NOMO-1 treated with dmso at 0.1 percent for 144 hours (cell line): ENCODE measurements at regions not wholly inside any gene's neighbourhood (a gene's known extent, or its start where the extent isn't known, plus 50 kb on each side); places are given as distances from the start of the nearest gene placed in this dataset.
"Not testable (repeated sequence)": the region's sequence is repeated elsewhere in the genome, so short reads cannot be mapped to it uniquely, and the experiment has no call there.

Source experiments
- DNase-seq: peaks from one replicate; lab custom pipeline; 2025; ENCODE audit not compliant: unreplicated experiment; lab: John Stamatoyannopoulos, UW

- not testable (repeated sequence) for DNase-seq
These were observed 144.2 kb upstream of the XIRP2 start for GRCh38 chr2:166744117-166744516.

- not testable (repeated sequence) for DNase-seq
These were observed 144.8 kb upstream of the XIRP2 start for GRCh38 chr2:166743482-166743881.

- peak; percentile 39 for DNase-seq
These were observed 161.2 kb upstream of the XIRP2 start for GRCh38 chr2:166727095-166727494.

- no peak for DNase-seq
These were observed 162.1 kb upstream of the XIRP2 start for GRCh38 chr2:166725927-166726924.

GRCh38 chr2:166716968-166717367 is 171.3 kb upstream of the XIRP2 start:
- no peak for DNase-seq

- DNase-seq, result no peak
These were observed 188.2 kb upstream of the XIRP2 start for GRCh38 chr2:166700079-166700478.

GRCh38 chr2:166695154-166695553 is 193.1 kb upstream of the XIRP2 start:
- DNase-seq, result no peak

- not testable (repeated sequence) for DNase-seq
These were observed 192.0 kb upstream of the SCN7A start for GRCh38 chr2:166686057-166686456.

- no peak for DNase-seq
These were observed 183.9 kb upstream of the SCN7A start for GRCh38 chr2:166677996-166678395.

GRCh38 chr2:166676716-166677115 is 182.7 kb upstream of the SCN7A start:
- no peak for DNase-seq

- no peak for DNase-seq
These were observed 181.5 kb upstream of the SCN7A start for GRCh38 chr2:166675553-166675952.

- DNase-seq, result no peak
These were observed 179.9 kb upstream of the SCN7A start for GRCh38 chr2:166673986-166674385.

GRCh38 chr2:166671801-166672200 is 177.8 kb upstream of the SCN7A start:
- no peak for DNase-seq

- no peak for DNase-seq
These were observed 177.2 kb upstream of the SCN7A start for GRCh38 chr2:166671235-166671634.

- no peak for DNase-seq
These were observed 172.2 kb upstream of the SCN7A start for GRCh38 chr2:166665991-166666940.

- DNase-seq, result no peak
These were observed 167.8 kb upstream of the SCN7A start for GRCh38 chr2:166661824-166662223.

- DNase-seq, result no peak
These were observed 167.3 kb upstream of the SCN7A start for GRCh38 chr2:166661391-166661790.

- no peak for DNase-seq
These were observed 164.9 kb upstream of the SCN7A start for GRCh38 chr2:166658901-166659300.

- no peak for DNase-seq
These were observed 159.2 kb upstream of the SCN7A start for GRCh38 chr2:166653185-166653813.

- no peak for DNase-seq
These were observed 157.9 kb upstream of the SCN7A start for GRCh38 chr2:166651991-166652390.

GRCh38 chr2:166651080-166651675 is 157.1 kb upstream of the SCN7A start:
- no peak for DNase-seq
